H9 (cell line): ENCODE measurements at regions not wholly inside any gene's neighbourhood (a gene's known extent, or its start where the extent isn't known, plus 50 kb on each side); places are given as distances from the start of the nearest gene placed in this dataset.

ENCODE experiments used
- DNase-seq: peaks from one replicate; pipeline ENCODE4 v3.0.0-alpha.2; 2017
- H2AFZ ChIP-seq: one replicate; pipeline ENCODE4 v1.6.1; 2013; ENCODE audit warnings: mild to moderate bottlenecking, low read length, control low read depth, moderate library complexity
- H2AK5ac ChIP-seq: 2 replicates; pipeline ENCODE4 v1.6.1; 2013; ENCODE audit warnings: low read length, control low read depth, mixed read lengths; ENCODE audit not compliant: insufficient read length
- H2BK120ac ChIP-seq: one replicate; pipeline ENCODE4 v1.6.1; 2013; ENCODE audit warnings: low read depth, mild to moderate bottlenecking, low read length, control low read depth, inconsistent platforms; ENCODE audit not compliant: poor library complexity, severe bottlenecking
- H2BK12ac ChIP-seq: 2 replicates; pipeline ENCODE4 v1.6.1; 2013; ENCODE audit warnings: low read length, control low read depth, mixed read lengths, low read depth; ENCODE audit not compliant: insufficient read length
- H2BK15ac ChIP-seq: 2 replicates; pipeline ENCODE4 v1.6.1; 2013; ENCODE audit warnings: low read depth, low read length, control low read depth
- H2BK20ac ChIP-seq: one replicate; pipeline ENCODE4 v1.6.1; 2013; ENCODE audit warnings: low read depth, mild to moderate bottlenecking, low read length, control low read depth, inconsistent platforms; ENCODE audit not compliant: poor library complexity, severe bottlenecking
- H2BK5ac ChIP-seq: 2 replicates; pipeline ENCODE4 v1.6.1; 2013; ENCODE audit warnings: low read length, control low read depth, mixed read lengths; ENCODE audit not compliant: insufficient read length
- H3K14ac ChIP-seq: 2 replicates; pipeline ENCODE4 v1.6.1; 2013; ENCODE audit warnings: low read length, control low read depth; ENCODE audit not compliant: insufficient read depth
- H3K18ac ChIP-seq: 2 replicates; pipeline ENCODE4 v1.6.1; 2013; ENCODE audit warnings: low read depth, mild to moderate bottlenecking, mixed read lengths, low read length, control low read depth; ENCODE audit not compliant: insufficient read length
- H3K23ac ChIP-seq: 2 replicates; pipeline ENCODE4 v1.6.1; 2013; ENCODE audit warnings: low read length, control low read depth, mixed read lengths, low read depth; ENCODE audit not compliant: insufficient read length
- H3K23me2 ChIP-seq: 2 replicates; pipeline ENCODE4 v1.6.1; 2013; ENCODE audit warnings: low read depth, mild to moderate bottlenecking, mixed read lengths, low read length, control low read depth; ENCODE audit not compliant: insufficient read length, poor library complexity, severe bottlenecking
- H3K27ac ChIP-seq: 2 replicates; pipeline ENCODE4 v1.5.1; 2013; ENCODE audit warnings: low read length, control low read depth, mixed read lengths, low read depth; ENCODE audit not compliant: insufficient read length
- H3K27me3 ChIP-seq: 2 replicates; pipeline ENCODE4 v1.6.1; 2013; ENCODE audit warnings: low read length, control low read depth, inconsistent platforms; ENCODE audit not compliant: insufficient read depth
- H3K4ac ChIP-seq: 2 replicates; pipeline ENCODE4 v1.6.1; 2013; ENCODE audit warnings: low read depth, mild to moderate bottlenecking, control low read depth, inconsistent platforms, low read length, moderate library complexity
- H3K4me1 ChIP-seq: 2 replicates; pipeline ENCODE4 v1.6.1; 2013; ENCODE audit warnings: low read length, control low read depth, inconsistent platforms; ENCODE audit not compliant: insufficient read depth
- H3K4me2 ChIP-seq: 2 replicates; pipeline ENCODE4 v1.6.1; 2013; ENCODE audit warnings: low read length, control low read depth, mixed read lengths; ENCODE audit not compliant: insufficient read length, insufficient read depth
- H3K56ac ChIP-seq: 2 replicates; pipeline ENCODE4 v1.6.1; 2013; ENCODE audit warnings: low read depth, mild to moderate bottlenecking, mixed read lengths, low read length, control low read depth; ENCODE audit not compliant: insufficient read length
- H3K79me1 ChIP-seq: 2 replicates; pipeline ENCODE4 v1.6.1; 2013; ENCODE audit warnings: low read depth, mild to moderate bottlenecking, moderate library complexity, low read length, control low read depth, inconsistent platforms; ENCODE audit not compliant: insufficient read depth, poor library complexity, severe bottlenecking
- H3K79me2 ChIP-seq: 2 replicates; pipeline ENCODE4 v1.6.1; 2013; ENCODE audit warnings: low read length, control low read depth, inconsistent platforms; ENCODE audit not compliant: insufficient read depth
- H3K9ac ChIP-seq: 2 replicates; pipeline ENCODE4 v1.6.1; 2013; ENCODE audit warnings: low read length, control low read depth, mixed read lengths; ENCODE audit not compliant: insufficient read length; ENCODE audit errors: extremely low read depth
- H3K9me3 ChIP-seq: one replicate; pipeline ENCODE4 v1.6.1; 2013; ENCODE audit warnings: low read depth, low read length, inconsistent platforms; ENCODE audit not compliant: control insufficient read depth
- H3T11ph ChIP-seq: one replicate; pipeline ENCODE4 v1.6.1; 2013; ENCODE audit warnings: mild to moderate bottlenecking, low read length, control low read depth, inconsistent platforms
- H4K20me1 ChIP-seq: one replicate; pipeline ENCODE4 v1.6.1; 2013; ENCODE audit not compliant: control insufficient read depth, insufficient read length, insufficient read depth
- H4K5ac ChIP-seq: 2 replicates; pipeline ENCODE4 v1.6.1; 2013; ENCODE audit warnings: low read depth, mild to moderate bottlenecking, mixed read lengths, low read length, control low read depth; ENCODE audit not compliant: insufficient read length
- H4K8ac ChIP-seq: replicated peaks from 2 replicates; pipeline ENCODE4 v1.6.1; 2013; ENCODE audit warnings: low read length, control low read depth, mixed read lengths, low read depth; ENCODE audit not compliant: insufficient read length
- H4K91ac ChIP-seq: 2 replicates; pipeline ENCODE4 v1.6.1; 2013; ENCODE audit warnings: low read depth, mild to moderate bottlenecking, moderate library complexity, mixed read lengths, low read length, control low read depth; ENCODE audit not compliant: insufficient read length
- H3K27ac Mint-ChIP-seq, 3 experiments: 2 replicates in 2 of 3; 3 replicates in 1 of 3; pipeline ENCODE4 v1.8.0; 2020 to 2021; ENCODE audit warnings: mixed read lengths in 3 of 3, mild to moderate bottlenecking in 1 of 3, moderate library complexity in 1 of 3
- H3K27me3 Mint-ChIP-seq: 2 replicates; pipeline ENCODE4 v1.8.0; 2021; ENCODE audit warnings: low read depth, mild to moderate bottlenecking, moderate library complexity, mixed read lengths
- H3K36me3 Mint-ChIP-seq, 3 experiments: 2 replicates in 2 of 3; 3 replicates in 1 of 3; pipeline ENCODE4 v1.8.0; 2020 to 2021; ENCODE audit warnings: low read depth in 3 of 3, mixed read lengths in 3 of 3; ENCODE audit not compliant: insufficient read depth in 1 of 3
- H3K4me1 Mint-ChIP-seq, 2 experiments: 2 replicates each; pipeline ENCODE4 v1.8.0; 2020; ENCODE audit warnings: mixed read lengths in 2 of 2
- H3K4me3 Mint-ChIP-seq, 2 experiments: 2 replicates in 1 of 2; 3 replicates in 1 of 2; pipeline ENCODE4 v1.8.0; 2020 to 2021; ENCODE audit warnings: mild to moderate bottlenecking in 2 of 2, mixed read lengths in 2 of 2, moderate library complexity in 1 of 2
- H3K9me3 Mint-ChIP-seq, 2 experiments: 2 replicates in 1 of 2; 3 replicates in 1 of 2; pipeline ENCODE4 v1.8.0; 2020; ENCODE audit warnings: mild to moderate bottlenecking in 2 of 2, mixed read lengths in 2 of 2, moderate library complexity in 1 of 2
- CTCF ChIP-seq: fragments of 200-600 bp; sonication (generic); conservative IDR thresholded peaks from 3 replicates; pipeline ENCODE4 v1.8.0; 2021; ENCODE audit warnings: antibody characterized with exemption, mild to moderate bottlenecking
- WGBS: extraction: QIAGEN DNeasy Blood & Tissue Kit; methylation state at CpG from one replicate; pipeline ENCODE4 v1.1.7; 2013; ENCODE audit warnings: missing lambda C conversion rate, low lambda C conversion rate, mixed read lengths; ENCODE audit not compliant: insufficient read length; ENCODE audit errors: extremely low coverage; 5-methylcytosine and 5-hydroxymethylcytosine counted together

- H3K4ac ChIP-seq = no peak overlapping the region
- peaks cover 12% of the 10 kb centered on the region for H3K9me3 ChIP-seq
- Mint-ChIP-seq H3K9me3 (peaks cover 18 to 20% of the 10 kb centered on the region in 2 experiments), H3K36me3 (peaks cover 0 to 9% (median 3%) of the 10 kb centered on the region in 3 experiments; a peak in 4 of 7 replicates), H3K4me1 (peaks cover 15 to 16% of the 10 kb centered on the region in 2 experiments), H3K4me3 (no peak overlapping the region), H3K27me3 (peaks cover 3% of the 10 kb centered on the region; the same call in 1 of the 2 replicates), H3K27ac (no peak overlapping the region)
- no peak for DNase-seq
- no peaks in the 10 kb centered on the region for H3K4me1 ChIP-seq
- no peaks in the 10 kb centered on the region for H3K27me3 ChIP-seq
- H3K9ac ChIP-seq = no peak overlapping the region
- H4K20me1 ChIP-seq = no peaks in the 10 kb centered on the region
- TF ChIP-seq CTCF = no peak
- H3K56ac ChIP-seq = no peak overlapping the region
- H3K14ac ChIP-seq = no peak overlapping the region
- H4K91ac ChIP-seq = no peak overlapping the region
- no peaks in the 10 kb centered on the region for H3K23me2 ChIP-seq
- H3K79me1 ChIP-seq = no peaks in the 10 kb centered on the region
- no CpG with 5 or more reads among the region's 1 CpG for WGBS
- H3K27ac ChIP-seq = no peak overlapping the region
- H2AK5ac ChIP-seq = no peak overlapping the region
- no peak overlapping the region for H2BK120ac ChIP-seq
- no peak overlapping the region for H3K18ac ChIP-seq
- no peak overlapping the region for H2BK5ac ChIP-seq
- no peak overlapping the region for H3K4me2 ChIP-seq
- no peak overlapping the region for H3T11ph ChIP-seq
- H4K8ac ChIP-seq = no peak overlapping the region
- no peaks in the 10 kb centered on the region for H3K79me2 ChIP-seq
- no peak overlapping the region for H2BK12ac ChIP-seq
- H2AFZ ChIP-seq = no peak overlapping the region
- no peak overlapping the region for H4K5ac ChIP-seq
- no peak overlapping the region for H2BK20ac ChIP-seq
- no peak overlapping the region for H2BK15ac ChIP-seq
- no peak overlapping the region for H3K23ac ChIP-seq
These were observed 104.8 kb downstream of the KIF26A start for GRCh38 chr14:104243200-104243599.
